HG02970 (cell line): ENCODE measurements at regions not wholly inside any gene's neighbourhood (a gene's known extent, or its start where the extent isn't known, plus 50 kb on each side); places are given as distances from the start of the nearest gene placed in this dataset.

Source experiments
- ATAC-seq: cut with Tn5 transposase; IDR thresholded peaks from one replicate; pipeline ENCODE4 v1.9.1; 2021; ENCODE audit warnings: mild to moderate bottlenecking, moderate library complexity, moderate number of reproducible peaks; ENCODE audit not compliant: unreplicated experiment, low FRiP score

GRCh38 chr2:120984452-120985173 is 248.9 kb downstream of the GLI2 start:
- ATAC-seq = no peak

- no peak for ATAC-seq
Measured at GRCh38 chr2:120985174-120985996, 249.7 kb downstream of the GLI2 start.

GRCh38 chr2:120985997-120986651 is 250.5 kb downstream of the GLI2 start:
- ATAC-seq = no peak

GRCh38 chr2:120986898-120987650 is 251.4 kb downstream of the GLI2 start:
- ATAC-seq = no peak

- no peak for ATAC-seq
Measured at GRCh38 chr2:120988051-120988699, 252.5 kb downstream of the GLI2 start.

- ATAC-seq = no peak
Measured at GRCh38 chr2:120988700-120989511, 253.2 kb downstream of the GLI2 start.

- no peak for ATAC-seq
Measured at GRCh38 chr2:120989512-120990441, 254.1 kb downstream of the GLI2 start.

GRCh38 chr2:120990451-120990871 is 254.8 kb downstream of the GLI2 start:
- no peak for ATAC-seq

GRCh38 chr2:120991441-120991840 is 255.8 kb downstream of the GLI2 start:
- no peak for ATAC-seq

GRCh38 chr2:120992791-120993555 is 257.3 kb downstream of the GLI2 start:
- no peak for ATAC-seq

GRCh38 chr2:120993661-120994060 is 258.0 kb downstream of the GLI2 start:
- ATAC-seq = no peak

GRCh38 chr2:120994301-120994995 is 258.8 kb downstream of the GLI2 start:
- ATAC-seq = no peak

- no peak for ATAC-seq
Measured at GRCh38 chr2:120995152-120995551, 259.5 kb downstream of the GLI2 start.

GRCh38 chr2:120995656-120996190 is 260.1 kb downstream of the GLI2 start:
- no peak for ATAC-seq

- ATAC-seq = no peak
Measured at GRCh38 chr2:120999377-121000097, 263.9 kb downstream of the GLI2 start.

- ATAC-seq = no peak
Measured at GRCh38 chr2:121000804-121001203, 265.1 kb downstream of the GLI2 start.
